DMS114 treated with DMSO at 0.1 percent for 48 hours (cell line): ENCODE measurements at regions not wholly inside any gene's neighbourhood (a gene's known extent, or its start where the extent isn't known, plus 50 kb on each side); places are given as distances from the start of the nearest gene placed in this dataset.

Experiments
- DNase-seq: peaks from one replicate; lab custom pipeline; 2025; ENCODE audit not compliant: unreplicated experiment; lab: John Stamatoyannopoulos, UW

DNA sequence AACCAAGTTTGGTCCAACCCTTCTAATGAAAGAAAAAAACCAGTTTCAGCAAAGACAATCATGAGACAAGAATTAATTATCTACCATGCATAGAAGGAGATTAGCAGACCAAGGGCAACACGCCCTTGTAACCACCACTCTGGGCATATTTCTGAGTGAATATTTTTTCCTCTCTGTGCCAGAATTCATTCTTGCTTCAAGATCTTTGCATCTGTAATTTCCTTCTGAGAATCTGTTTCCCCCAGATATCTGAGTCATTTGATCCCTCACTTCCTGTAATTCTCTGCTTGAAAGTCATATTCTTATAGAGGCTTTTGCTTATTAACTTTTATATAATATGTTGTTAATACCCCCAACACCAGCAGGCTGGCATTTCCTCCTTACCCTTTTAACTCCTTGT is 243.7 kb downstream of the SLC16A7 start:
- no peak for DNase-seq

DNA sequence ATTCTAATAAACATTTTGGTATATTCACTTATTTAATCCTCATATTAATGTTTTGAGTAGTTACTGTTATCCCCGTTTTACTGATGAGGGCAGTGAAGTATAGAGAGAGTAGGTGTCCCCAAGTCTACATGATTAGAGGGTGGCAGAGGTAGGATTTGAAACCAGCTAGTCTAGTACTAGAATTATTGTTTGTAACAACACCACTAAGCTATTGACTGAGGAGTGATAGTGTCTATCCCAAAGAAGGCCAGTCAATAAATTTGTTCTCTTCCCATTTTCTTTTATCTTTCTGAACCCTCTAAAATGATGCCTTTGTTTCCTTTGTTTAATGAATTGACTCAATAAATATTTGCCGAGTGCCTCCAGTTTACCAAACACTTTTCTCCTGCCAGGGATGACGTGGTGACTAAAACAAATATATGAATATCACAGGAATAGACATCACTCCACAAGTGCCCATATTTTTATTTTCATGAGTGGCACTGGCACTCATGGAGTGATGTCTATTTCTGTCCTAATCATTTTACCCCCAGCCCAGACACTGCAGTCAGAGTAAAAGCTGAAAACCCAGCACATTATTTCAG is 247.5 kb downstream of the SLC16A7 start:
- DNase-seq, result no peak

DNA sequence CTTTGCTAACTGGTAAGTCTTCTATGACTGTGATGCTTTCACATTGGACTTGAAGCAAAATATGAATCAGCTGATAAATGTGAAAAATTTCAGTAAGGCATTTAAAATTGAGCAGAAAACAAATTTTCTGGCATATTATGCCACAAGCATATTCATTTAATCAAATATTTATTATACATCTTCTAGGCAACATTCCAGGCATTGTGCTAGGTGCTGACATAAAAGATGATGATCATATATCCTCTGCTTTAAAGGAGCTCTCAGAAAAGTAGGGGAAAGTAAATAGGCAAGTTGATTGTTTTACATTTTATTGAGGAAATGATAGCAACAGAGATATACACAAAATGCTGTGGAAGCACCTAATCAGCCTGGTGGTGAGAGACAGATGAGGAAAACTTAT is 248.9 kb downstream of the SLC16A7 start:
- no peak for DNase-seq

DNA sequence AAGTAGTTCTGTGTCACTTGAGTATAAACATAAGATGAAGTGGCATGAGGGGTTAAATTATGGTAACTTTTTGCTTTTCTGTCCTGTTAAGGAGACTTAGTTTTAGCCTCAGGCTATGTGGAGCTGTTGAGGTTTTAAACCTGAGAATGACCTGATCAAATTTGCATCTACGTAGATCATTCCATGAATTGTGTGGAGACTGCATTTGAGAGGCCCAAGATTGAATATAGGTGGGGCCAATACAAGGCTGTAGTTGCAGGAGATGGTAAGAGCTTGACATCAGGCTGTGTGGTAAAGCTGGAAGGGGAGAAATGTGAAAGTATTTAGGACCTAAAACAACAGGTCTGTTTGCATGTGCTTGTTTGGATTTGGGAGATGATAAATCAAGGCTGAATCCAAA is 249.5 kb downstream of the SLC16A7 start:
- no peak for DNase-seq

DNA sequence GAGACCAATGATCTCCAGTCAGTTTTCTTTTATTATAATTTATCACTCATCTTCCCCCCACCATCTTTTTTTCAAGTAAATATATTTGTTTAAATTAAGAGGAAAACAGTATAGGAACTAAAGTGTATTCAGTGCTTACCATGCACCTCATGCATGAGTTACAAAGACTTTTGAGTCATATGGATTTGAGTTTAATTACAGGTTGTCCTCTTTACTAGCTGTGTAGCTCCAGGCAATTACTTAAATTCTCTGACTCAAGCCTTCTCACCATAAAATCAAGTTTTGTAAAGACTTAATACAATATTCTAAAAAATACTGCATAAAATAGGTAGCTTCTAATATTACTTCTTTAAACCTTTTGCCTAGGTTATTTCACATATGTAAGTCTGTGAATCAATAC is 251.3 kb downstream of the SLC16A7 start:
- no peak for DNase-seq

DNA sequence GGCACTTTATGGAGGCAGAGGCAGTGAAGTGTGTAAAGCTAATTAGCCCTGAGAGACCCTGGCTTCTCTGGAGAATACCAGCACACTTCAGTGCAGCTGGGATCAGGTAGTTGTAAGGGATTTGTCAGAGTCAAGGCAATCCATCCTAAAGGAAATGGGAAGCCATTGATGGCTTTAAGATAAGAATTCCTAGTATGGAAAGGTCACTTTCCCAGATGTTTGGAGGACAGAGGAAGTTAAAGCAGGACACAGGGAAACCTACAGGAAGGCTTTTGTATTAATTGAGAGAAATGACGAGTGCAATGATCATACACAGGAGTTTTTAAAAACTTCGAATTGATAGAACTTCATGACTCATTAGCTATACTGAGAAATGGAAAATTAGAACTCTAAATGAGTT is 254.4 kb downstream of the SLC16A7 start:
- DNase-seq, result no peak

DNA sequence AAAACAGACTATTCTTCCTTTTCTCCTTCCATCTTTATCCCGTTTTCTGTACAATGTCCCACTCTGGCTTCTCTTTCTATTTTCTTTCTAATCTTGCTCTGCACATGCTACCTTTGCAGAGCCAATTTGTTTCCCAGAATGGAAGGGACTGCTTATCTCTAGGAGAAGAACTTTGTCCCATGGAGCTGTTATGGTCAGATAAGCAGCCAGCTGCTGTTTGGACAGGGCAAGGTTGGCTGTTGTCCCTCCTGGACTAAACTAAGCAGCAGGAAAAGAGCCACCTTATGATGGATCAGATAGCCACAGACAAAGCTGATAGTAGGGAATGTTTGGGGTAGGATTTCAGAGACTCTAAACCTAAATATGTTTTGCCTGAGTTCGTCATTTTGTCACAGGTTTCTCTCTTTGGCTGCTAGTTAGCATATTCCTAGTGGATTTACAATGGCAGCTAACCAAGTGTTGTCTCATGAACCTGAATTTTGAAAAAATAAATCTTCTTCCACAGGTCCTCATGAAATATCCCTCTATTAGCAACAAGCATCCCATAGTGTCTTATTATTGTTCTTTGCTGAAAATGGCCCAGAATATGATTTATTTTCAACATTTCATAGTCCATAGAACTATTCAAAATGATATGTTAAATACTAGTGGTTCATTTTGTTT is 262.8 kb downstream of the SLC16A7 start:
- no peak for DNase-seq

DNA sequence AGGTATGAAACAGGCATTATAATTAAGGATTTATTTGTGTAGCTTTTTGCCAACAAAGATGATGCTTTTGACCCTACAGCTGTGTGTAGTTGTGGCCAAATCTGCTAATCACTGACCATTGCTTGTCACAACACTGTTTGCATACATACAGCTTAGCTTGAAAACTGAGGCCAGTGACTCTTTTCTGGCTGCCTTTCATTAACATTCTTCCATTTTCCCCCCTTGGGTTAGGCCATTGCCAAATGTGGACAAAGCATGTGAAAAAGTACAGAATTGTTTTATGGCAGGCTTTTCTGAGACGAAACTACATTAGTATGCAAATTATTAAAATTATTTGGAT is 263.3 kb downstream of the SLC16A7 start:
- DNase-seq, result no peak

DNA sequence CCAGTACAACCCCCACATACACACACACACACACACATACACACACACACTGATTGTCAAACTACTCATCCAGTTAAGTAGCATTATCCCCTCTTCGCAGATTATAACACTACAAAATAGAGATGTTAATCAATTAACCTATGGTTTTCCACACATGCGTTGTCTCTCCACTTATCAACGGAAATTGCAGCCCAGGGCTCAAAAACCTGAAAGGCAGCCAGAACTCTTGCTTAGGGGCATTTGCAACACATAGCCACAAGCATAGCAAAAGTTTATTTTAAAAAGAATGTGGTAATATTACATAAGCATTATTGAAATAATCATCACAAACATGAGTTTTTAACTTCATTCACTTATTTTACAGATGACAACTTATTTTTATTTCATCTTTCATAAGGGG is 265.8 kb downstream of the SLC16A7 start:
- DNase-seq, result no peak

DNA sequence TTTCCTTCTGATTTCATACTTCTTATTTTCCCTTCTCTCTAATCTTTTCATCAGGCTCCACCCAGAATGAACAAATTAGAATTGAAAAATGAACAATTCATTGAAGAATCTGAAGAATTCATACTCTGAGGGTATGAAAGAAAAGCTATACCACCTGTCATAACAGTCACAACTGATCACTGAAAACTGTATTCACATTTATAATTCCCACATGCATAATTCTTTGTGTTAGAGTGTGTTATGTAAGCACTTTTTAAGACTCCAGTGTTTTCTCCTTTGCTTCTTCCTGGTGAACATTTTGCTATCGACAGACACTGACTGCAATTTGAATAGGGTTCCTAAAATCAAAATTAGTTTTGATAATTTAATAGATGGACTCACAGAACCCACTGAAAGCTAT is 271.2 kb downstream of the SLC16A7 start:
- no peak for DNase-seq

DNA sequence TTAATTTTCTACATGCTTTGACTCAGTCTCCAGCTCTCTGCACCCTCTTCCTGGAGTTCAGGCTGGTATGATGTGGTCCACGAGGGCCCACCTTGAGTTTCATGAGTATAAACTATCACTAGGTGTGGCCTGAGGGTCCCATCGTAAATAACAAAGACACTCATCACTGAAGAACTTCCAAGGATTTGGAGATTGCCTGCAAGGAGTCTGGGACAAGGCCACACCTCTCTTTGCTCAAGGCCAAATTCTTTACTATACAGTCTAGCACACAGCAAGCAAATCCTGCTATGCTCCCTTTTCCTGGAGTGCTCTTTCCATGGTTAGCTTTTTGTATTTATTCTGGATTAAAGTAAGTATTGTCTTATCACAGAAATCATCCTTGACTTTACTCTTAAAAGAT is 271.9 kb downstream of the SLC16A7 start:
- no peak for DNase-seq

DNA sequence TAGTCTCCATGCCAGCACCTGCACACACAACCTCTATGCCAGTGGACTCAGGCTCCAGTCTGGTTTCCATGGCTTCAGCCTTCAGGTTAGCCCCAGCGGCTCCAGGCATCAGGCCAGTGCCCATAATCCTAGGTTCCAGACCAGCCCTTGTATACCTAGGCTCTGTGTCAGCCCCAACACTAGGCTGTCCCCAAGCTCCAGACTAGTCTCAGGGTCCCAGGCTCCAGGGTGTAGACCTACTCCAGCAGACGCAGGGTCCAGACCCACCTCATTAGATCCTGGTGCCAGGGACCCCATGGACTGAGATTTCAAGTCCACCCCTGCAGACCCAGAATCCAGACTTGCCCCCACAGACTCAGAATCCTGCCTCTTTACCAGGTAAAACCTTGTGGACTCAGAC is 275.9 kb downstream of the SLC16A7 start:
- no peak for DNase-seq

DNA sequence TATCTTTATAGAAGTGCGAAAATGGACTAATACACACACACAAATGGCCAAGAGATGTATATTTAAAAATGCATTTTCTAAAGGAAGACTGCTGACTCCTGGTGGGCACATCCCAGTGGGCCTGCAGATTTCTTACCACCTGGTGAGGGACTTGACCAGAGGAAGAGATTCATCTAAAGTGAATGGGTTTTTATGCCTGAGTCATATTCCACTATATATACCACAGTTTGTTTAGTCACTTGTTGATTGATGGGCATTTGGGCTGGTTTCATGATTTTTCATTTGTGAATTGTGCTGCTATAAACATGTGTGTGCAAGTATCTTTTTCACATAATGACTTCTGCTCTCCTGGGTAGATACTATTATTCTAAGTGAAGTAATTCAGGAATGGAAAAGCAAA is 277.3 kb downstream of the SLC16A7 start:
- no peak for DNase-seq

DNA sequence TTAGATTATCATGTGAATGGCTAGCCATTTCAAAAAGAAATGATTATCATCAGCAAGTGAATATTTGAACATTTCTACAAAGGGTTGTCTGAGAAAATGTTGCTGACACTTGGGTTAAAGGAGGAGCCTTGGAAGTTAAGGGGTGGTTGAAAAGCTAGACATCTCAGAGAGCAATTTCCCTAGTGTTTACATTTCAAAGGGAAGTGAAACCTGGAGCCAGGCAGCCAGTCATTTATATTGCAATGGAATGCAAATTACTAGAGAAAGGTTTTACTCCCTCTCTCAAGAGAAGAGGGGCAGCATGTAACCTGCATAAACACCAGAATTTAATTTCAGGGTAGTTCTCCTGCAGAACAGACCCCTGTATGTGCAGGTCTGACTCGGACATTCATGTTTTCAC is 279.0 kb downstream of the SLC16A7 start:
- DNase-seq, result no peak

DNA sequence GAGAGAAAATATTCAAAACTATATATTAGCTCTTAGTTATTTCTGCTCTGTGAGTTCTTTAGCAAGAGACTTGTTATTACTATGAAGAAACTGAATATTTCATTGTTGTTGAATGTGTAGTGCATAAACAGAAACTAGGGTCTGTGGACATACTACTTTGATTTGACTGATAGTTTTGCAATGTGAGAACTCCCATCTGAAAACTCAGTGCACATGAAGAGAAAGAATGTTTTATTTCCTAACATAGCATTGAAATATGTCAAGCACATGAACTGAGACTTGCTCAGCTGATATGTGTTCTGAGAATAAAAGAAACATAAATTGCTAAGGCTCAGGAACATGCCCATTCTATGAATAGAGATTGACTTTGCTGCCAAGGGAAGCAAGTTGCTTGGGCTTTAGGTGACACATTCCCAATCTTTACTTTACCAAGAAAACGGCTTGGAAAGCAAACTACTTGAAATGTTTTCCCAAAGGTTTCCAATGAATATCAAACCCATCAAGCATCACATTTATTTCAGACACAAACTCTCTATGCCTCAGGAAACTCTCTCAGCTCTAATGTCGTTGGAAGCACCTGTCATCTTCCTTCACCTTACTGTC is 290.4 kb downstream of the SLC16A7 start:
- no peak for DNase-seq

DNA sequence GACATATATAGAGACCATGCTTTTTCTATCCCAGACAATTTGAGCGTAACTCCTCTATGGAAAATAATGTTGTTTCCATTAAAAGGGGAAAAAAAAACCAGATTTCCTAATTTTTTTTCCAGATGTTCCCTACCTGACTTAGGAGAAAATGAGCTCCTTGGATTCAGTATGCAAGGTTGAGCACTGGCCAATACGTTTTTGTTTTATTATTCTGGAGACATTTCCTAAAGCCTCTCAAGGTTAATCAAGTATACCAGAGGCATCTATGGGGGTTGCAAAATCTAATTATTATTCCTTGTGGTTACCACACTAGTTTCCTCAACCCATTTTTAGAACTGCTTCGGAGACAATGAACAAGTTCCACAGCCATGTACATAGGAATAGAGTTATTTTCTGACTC is 291.3 kb downstream of the SLC16A7 start:
- no peak for DNase-seq

DNA sequence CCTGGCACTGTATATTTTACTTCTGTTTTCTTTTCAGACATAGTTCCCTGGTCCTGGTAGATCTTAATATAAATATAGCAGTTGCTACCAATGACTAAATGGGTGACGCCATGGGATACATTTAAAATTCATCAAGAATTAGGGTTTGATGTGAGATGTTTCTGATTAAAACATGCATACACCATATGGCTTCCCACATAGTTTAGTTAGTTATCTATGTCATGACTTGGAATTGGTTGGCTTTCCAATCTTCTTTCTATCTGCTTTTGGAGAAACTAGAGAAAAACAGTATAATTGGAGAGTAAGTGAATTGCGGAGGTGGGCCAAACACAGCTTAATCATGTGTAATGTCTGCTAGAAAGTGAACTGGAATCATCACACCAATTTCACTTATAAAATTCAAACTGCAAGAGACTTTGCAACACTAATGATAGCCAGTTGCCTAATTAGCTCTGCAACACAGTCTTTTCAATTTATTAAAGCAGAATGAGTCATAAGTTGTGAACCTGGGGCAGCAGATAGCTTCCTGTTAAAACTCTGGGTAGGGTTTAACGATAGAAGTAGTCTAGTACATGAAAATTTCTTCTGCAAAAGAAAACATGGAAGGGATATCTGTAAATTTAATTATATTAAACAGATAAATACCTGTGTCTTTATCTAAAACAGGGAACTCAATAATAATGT is 295.2 kb downstream of the SLC16A7 start:
- no peak for DNase-seq

DNA sequence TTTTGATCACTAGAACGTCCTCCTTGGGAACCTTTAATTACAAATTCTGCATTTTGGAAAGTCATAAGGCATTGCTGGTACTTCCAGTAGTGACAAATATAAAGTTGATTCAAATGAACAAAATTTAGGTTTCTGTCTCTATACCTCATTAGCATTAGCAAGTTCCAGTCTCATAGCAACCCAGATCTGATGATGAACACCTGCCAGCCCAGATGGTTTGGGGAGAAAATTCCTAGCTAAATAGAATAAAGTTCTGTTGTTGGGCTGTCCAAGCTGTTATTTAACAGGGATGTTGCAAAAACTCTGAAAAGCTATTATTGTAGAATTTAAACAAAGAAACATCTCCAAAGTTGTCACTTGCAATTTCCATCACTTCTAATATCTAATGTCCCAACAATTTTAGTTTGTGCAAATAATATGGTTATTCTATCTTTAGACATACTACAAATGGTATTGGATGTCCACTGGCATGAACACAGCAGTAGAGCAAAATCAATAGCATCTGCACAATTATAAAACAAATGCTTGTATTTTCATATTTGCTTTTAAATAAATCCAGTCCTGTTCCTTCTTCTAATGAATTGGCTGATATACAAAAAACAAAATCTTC is 299.4 kb downstream of the SLC16A7 start:
- DNase-seq, result no peak

DNA sequence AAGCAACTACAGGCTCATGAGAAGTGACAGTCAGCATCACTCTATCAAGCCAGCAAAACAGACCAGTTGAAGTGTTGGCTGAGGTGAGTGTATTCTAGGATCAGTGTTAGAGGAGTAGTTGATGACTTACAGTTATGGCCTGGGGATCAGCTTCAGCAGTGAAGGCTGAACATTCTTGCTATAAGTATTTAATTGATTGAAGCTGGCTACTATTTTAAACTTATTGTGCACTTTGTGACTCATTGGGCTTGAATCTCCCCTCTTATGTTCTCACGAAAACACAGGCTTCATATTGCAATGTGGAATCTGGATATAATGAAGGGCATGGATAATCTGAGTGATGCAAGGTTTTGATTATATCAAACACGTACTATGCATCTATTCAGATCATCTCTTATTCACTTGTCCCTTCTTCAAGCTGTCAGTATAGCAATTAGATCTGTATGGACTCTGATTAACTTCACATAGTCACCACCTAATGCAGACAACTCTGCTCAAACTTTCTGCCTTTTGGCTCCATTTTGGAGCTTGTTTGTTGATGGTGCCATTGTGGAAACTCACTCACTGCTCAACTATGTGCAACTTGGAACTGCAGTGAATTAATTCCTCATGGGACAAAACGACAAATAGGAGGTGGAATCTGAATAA is 309.2 kb downstream of the SLC16A7 start:
- no peak for DNase-seq

DNA sequence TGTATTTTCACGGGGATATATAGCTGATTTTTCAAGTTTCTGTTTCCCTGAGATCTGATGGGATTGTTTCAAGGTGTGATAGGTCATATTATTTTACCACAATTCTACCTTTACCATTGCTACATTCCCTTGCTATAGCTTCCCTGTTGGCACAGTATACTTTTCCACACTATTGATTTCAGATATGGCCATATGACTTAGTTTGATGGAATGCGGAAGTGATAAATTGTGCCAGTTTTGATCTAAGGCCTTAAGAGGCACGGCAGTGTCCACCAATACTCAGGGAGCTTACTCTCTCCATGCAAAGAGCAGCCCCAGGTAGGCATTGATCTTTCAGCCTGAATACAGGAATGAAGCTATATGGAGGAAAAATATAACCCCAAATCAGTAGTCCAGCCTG is 315.7 kb downstream of the SLC16A7 start:
- no peak for DNase-seq

DNA sequence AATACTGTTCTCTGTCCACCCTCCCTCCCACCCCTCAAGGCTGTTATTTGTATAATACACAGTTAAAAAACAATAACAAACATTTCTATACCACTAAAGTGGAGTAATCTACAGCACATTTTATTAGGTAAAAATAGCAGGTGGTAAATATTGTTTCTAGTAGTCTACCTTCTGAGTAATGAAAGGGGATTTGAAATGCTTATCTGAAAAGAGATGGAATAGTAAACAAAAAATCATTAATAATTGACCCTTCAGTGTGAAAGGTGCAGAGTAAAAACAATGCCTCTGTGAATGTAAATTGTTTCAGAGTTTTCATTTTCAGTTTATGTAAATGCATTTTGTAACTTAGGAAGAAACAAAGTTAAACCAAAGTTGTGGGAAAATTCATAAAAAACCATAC is 321.2 kb downstream of the SLC16A7 start:
- DNase-seq, result no peak

DNA sequence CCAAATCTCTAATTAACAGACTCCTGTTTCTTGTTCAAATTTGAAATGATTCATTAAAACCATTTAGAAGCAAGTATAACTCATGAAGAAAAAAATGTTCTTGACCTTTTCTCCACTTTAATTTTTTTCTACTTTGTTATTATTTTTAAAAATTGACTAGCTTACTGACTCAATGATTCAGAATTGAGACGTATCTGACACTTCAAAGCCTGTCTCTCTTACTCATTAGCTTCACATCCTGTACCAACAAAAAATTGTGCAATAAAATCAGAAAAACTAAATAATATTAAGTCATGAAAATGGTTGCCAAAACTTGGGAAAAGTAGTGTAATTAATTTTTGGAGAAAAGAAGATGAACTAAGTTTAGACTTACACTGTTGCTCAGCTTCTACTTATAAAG is 331.2 kb downstream of the SLC16A7 start:
- DNase-seq, result no peak
